ENCODE measurements at regions not wholly inside any gene's neighbourhood (a gene's known extent, or its start where the extent isn't known, plus 50 kb on each side); places are given as distances from the start of the nearest gene placed in this dataset.

DNA sequence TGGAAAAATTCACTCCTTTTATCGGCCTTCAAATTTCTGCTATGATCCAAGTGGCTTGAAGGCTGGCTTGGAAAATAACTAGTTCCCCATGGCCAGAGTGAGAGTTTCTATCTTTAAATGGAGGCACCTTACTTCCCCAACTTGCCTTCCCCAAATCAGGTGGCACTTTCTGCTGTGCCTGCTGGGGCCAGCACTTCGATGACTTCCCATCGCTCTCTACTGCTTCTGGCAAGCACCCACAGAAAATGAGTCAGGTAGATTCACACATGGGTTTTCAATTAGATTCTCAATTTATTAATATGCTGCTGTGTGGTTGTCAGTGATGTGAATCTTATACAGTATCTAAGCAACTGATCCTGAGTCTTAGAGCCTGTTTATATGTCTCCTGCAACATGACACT, 398.8 kb upstream of the RAG2 start:
- TF ChIP-seq, protein P1, sequence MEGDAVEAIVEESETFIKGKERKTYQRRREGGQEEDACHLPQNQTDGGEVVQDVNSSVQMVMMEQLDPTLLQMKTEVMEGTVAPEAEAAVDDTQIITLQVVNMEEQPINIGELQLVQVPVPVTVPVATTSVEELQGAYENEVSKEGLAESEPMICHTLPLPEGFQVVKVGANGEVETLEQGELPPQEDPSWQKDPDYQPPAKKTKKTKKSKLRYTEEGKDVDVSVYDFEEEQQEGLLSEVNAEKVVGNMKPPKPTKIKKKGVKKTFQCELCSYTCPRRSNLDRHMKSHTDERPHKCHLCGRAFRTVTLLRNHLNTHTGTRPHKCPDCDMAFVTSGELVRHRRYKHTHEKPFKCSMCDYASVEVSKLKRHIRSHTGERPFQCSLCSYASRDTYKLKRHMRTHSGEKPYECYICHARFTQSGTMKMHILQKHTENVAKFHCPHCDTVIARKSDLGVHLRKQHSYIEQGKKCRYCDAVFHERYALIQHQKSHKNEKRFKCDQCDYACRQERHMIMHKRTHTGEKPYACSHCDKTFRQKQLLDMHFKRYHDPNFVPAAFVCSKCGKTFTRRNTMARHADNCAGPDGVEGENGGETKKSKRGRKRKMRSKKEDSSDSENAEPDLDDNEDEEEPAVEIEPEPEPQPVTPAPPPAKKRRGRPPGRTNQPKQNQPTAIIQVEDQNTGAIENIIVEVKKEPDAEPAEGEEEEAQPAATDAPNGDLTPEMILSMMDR (conservative IDR thresholded peaks at IDR 0.05; ENCODE audit: low read length) = no peak
- no peak for TF ChIP-seq EZH2phosphoT487 (IDR thresholded peaks at IDR 0.05; ENCODE audit: borderline replicate concordance, low read depth, low read length)

All from OCI-LY7 (cell line).